Endodermal cell (in vitro differentiated cells): ENCODE measurements at regions not wholly inside any gene's neighbourhood (a gene's known extent, or its start where the extent isn't known, plus 50 kb on each side); places are given as distances from the start of the nearest gene placed in this dataset.
"Not testable (repeated sequence)": the region's sequence is repeated elsewhere in the genome, so short reads cannot be mapped to it uniquely, and the experiment has no call there.

ENCODE experiments used
- DNase-seq: peaks from one replicate; pipeline ENCODE4 v3.0.0-alpha.2; 2017
- H3K27ac ChIP-seq: 2 replicates; pipeline ENCODE4 v1.5.1; 2013; ENCODE audit warnings: mild to moderate bottlenecking, low read depth, low read length, moderate library complexity
- H3K27me3 ChIP-seq: 2 replicates; pipeline ENCODE4 v1.6.1; 2013; ENCODE audit warnings: mild to moderate bottlenecking, low read length, moderate library complexity; ENCODE audit not compliant: insufficient read depth, control insufficient read depth, poor library complexity, severe bottlenecking
- H3K36me3 ChIP-seq: 2 replicates; pipeline ENCODE4 v1.7.0; 2013; ENCODE audit warnings: mild to moderate bottlenecking, low read length, moderate library complexity; ENCODE audit not compliant: control insufficient read depth, insufficient read depth
- H3K4me1 ChIP-seq: one replicate; pipeline ENCODE4 v1.7.0; 2013; ENCODE audit warnings: low read length; ENCODE audit not compliant: control insufficient read depth, insufficient read depth
- H3K4me3 ChIP-seq: 2 replicates; pipeline ENCODE4 v1.5.1; 2013; ENCODE audit warnings: mild to moderate bottlenecking, low read length, moderate library complexity
- H3K9ac ChIP-seq: 2 replicates; pipeline ENCODE4 v1.6.1; 2013; ENCODE audit warnings: mild to moderate bottlenecking, low read length, moderate library complexity; ENCODE audit not compliant: poor library complexity, severe bottlenecking; ENCODE audit errors: extremely low read depth
- H3K9me3 ChIP-seq: 2 replicates; pipeline ENCODE4 v1.6.1; 2013; ENCODE audit warnings: mild to moderate bottlenecking, low read length, moderate library complexity; ENCODE audit not compliant: control insufficient read depth
- H3K27ac Mint-ChIP-seq: 2 replicates; pipeline ENCODE4 v1.8.0; 2020; ENCODE audit warnings: mixed read lengths
- H3K27me3 Mint-ChIP-seq: 2 replicates; pipeline ENCODE4 v1.8.0; 2021; ENCODE audit warnings: mild to moderate bottlenecking, mixed read lengths; ENCODE audit not compliant: insufficient read depth
- H3K36me3 Mint-ChIP-seq: 2 replicates; pipeline ENCODE4 v1.8.0; 2020; ENCODE audit warnings: low read depth, mixed read lengths
- H3K4me1 Mint-ChIP-seq: 2 replicates; pipeline ENCODE4 v1.8.0; 2020; ENCODE audit warnings: mixed read lengths
- H3K4me3 Mint-ChIP-seq: 2 replicates; pipeline ENCODE4 v1.8.0; 2020; ENCODE audit warnings: mild to moderate bottlenecking, moderate library complexity, mixed read lengths
- H3K9me3 Mint-ChIP-seq: 2 replicates; pipeline ENCODE4 v1.8.0; 2020; ENCODE audit warnings: mild to moderate bottlenecking, mixed read lengths
- CTCF ChIP-seq: fragments of 200-600 bp; sonication (generic); conservative IDR thresholded peaks from 2 replicates; pipeline ENCODE4 v1.5.0; 2021; ENCODE audit warnings: antibody characterized with exemption, mild to moderate bottlenecking
- WGBS, 2 experiments: methylation state at CpG; one replicate each; pipeline versions ENCODE4 v1.1.5 to v1.1.7; 2013; ENCODE audit warnings: missing lambda C conversion rate in 2 of 2, mixed read lengths in 1 of 2; ENCODE audit not compliant: insufficient coverage in 1 of 2, insufficient read length in 1 of 2; 5-methylcytosine and 5-hydroxymethylcytosine counted together

- Histone ChIP-seq H3K4me3 (no peak overlapping the region), H3K27me3 (no peaks in the 10 kb centered on the region), H3K9me3 (no peaks in the 10 kb centered on the region), H3K36me3 (no peaks in the 10 kb centered on the region), H3K4me1 (peaks cover 3% of the 10 kb centered on the region), H3K27ac (no peak overlapping the region), H3K9ac (no peak overlapping the region)
- TF ChIP-seq CTCF = no peak
- Mint-ChIP-seq H3K4me3 (no peak overlapping the region), H3K27me3 (no peaks in the 10 kb centered on the region), H3K4me1 (peaks cover 3% of the 10 kb centered on the region), H3K9me3 (no peaks in the 10 kb centered on the region), H3K36me3 (no peaks in the 10 kb centered on the region), H3K27ac (no peak overlapping the region)
- DNase-seq = no peak
- 88 to 100% methylated on average over 1 of the region's 1 CpG for WGBS, 2 experiments
Observed at GRCh38 chr2:14902953-14903352, 270.4 kb downstream of the LRATD1 start.

GRCh38 chr2:14903709-14904374 lies 271.3 kb downstream of the LRATD1 start:
- Histone ChIP-seq H3K36me3 (no peaks in the 10 kb centered on the region), H3K9me3 (no peaks in the 10 kb centered on the region), H3K27ac (no peak overlapping the region), H3K27me3 (no peaks in the 10 kb centered on the region), H3K4me1 (peaks cover 3% of the 10 kb centered on the region), H3K4me3 (no peak overlapping the region), H3K9ac (no peak overlapping the region)
- TF ChIP-seq CTCF = peak; percentile 100
- H3K27me3 Mint-ChIP-seq = no peaks in the 10 kb centered on the region
- H3K4me3 Mint-ChIP-seq = no peak overlapping the region
- H3K4me1 Mint-ChIP-seq = peaks cover 3% of the 10 kb centered on the region
- no peaks in the 10 kb centered on the region for H3K36me3 Mint-ChIP-seq
- H3K27ac Mint-ChIP-seq = no peak overlapping the region
- H3K9me3 Mint-ChIP-seq = no peaks in the 10 kb centered on the region
- DNase-seq = peak; percentile 94
- WGBS, 2 experiments = 54 to 61% methylated on average over 10 to 15 of the region's 15 CpGs

- not testable (repeated sequence) for DNase-seq, H3K27ac Mint-ChIP-seq, H3K27me3 ChIP-seq, H3K4me1 Mint-ChIP-seq, H3K36me3 Mint-ChIP-seq, H3K4me3 ChIP-seq, H3K4me3 Mint-ChIP-seq, H3K9me3 Mint-ChIP-seq, H3K9ac ChIP-seq, H3K9me3 ChIP-seq, H3K4me1 ChIP-seq, H3K36me3 ChIP-seq, H3K27me3 Mint-ChIP-seq, H3K27ac ChIP-seq
- 87 to 94% methylated on average over 7 of the region's 7 CpGs for WGBS, 2 experiments
Observed at GRCh38 chr2:14904378-14904777, 271.9 kb downstream of the LRATD1 start.

GRCh38 chr2:14905571-14905970 lies 273.1 kb downstream of the LRATD1 start:
- Histone ChIP-seq H3K9me3 (no peaks in the 10 kb centered on the region), H3K36me3 (no peaks in the 10 kb centered on the region), H3K9ac (no peak overlapping the region), H3K27ac (no peak overlapping the region), H3K4me3 (no peak overlapping the region), H3K4me1 (peaks cover 3% of the 10 kb centered on the region), H3K27me3 (no peaks in the 10 kb centered on the region)
- DNase-seq = no peak
- 91 to 100% methylated on average over 3 to 5 of the region's 5 CpGs for WGBS, 2 experiments
- Mint-ChIP-seq H3K27ac (no peak overlapping the region), H3K4me3 (no peak overlapping the region), H3K36me3 (no peaks in the 10 kb centered on the region), H3K9me3 (no peaks in the 10 kb centered on the region), H3K27me3 (no peaks in the 10 kb centered on the region), H3K4me1 (peaks cover 3% of the 10 kb centered on the region)
- TF ChIP-seq CTCF = no peak
